DOHH2 (cell line): ENCODE measurements at regions not wholly inside any gene's neighbourhood (a gene's known extent, or its start where the extent isn't known, plus 50 kb on each side); places are given as distances from the start of the nearest gene placed in this dataset.

ENCODE experiments used
- H3F3A ChIP-seq: fragments of 200-600 bp; sonication (generic), shearing (Covaris generic); 2 replicates; pipeline ENCODE4 v1.6.0; 2016; ENCODE audit warnings: antibody characterized with exemption, mild to moderate bottlenecking; ENCODE audit not compliant: control insufficient read depth, insufficient read depth
- H3K27ac ChIP-seq: fragments of 200-600 bp; sonication (generic); 2 replicates; pipeline ENCODE4 v1.5.1; 2014; ENCODE audit warnings: low read depth, mild to moderate bottlenecking, low read length, moderate library complexity
- H3K27me3 ChIP-seq: fragments of 200-600 bp; sonication (generic); 2 replicates; pipeline ENCODE4 v1.6.1; 2014; ENCODE audit warnings: mild to moderate bottlenecking, low read length, mixed read lengths; ENCODE audit not compliant: control insufficient read depth
- H3K36me3 ChIP-seq: fragments of 200-600 bp; sonication (generic); 2 replicates; pipeline ENCODE4 v1.6.1; 2014; ENCODE audit warnings: mild to moderate bottlenecking, low read length, moderate library complexity, mixed read lengths; ENCODE audit not compliant: control insufficient read depth
- H3K4me1 ChIP-seq: fragments of 200-600 bp; sonication (generic); 2 replicates; pipeline ENCODE4 v1.6.1; 2014; ENCODE audit warnings: mild to moderate bottlenecking, low read length, mixed read lengths; ENCODE audit not compliant: control insufficient read depth
- H3K4me2 ChIP-seq: fragments of 200-600 bp; sonication (generic); 2 replicates; pipeline ENCODE4 v1.6.0; 2014; ENCODE audit warnings: mild to moderate bottlenecking, low read length, moderate library complexity
- H3K4me3 ChIP-seq: fragments of 200-600 bp; sonication (generic); 2 replicates; pipeline ENCODE4 v1.5.1; 2014; ENCODE audit warnings: mild to moderate bottlenecking, low read length, mixed read lengths
- H3K79me2 ChIP-seq: fragments of 200-600 bp; sonication (generic); 2 replicates; pipeline ENCODE4 v1.6.1; 2014; ENCODE audit warnings: mild to moderate bottlenecking, low read length, mixed read lengths; ENCODE audit not compliant: control insufficient read depth
- H3K9me2 ChIP-seq: fragments of 200-600 bp; sonication (generic); replicated peaks from 2 replicates; pipeline ENCODE4 v1.6.1; 2014; ENCODE audit warnings: mild to moderate bottlenecking, low read length, mixed read lengths; ENCODE audit not compliant: control insufficient read depth
- H3K9me3 ChIP-seq: fragments of 200-600 bp; sonication (generic); 2 replicates; pipeline ENCODE4 v1.6.1; 2014; ENCODE audit warnings: antibody characterized with exemption, low read length, mixed read lengths; ENCODE audit not compliant: control insufficient read depth, insufficient read depth
- H4K20me1 ChIP-seq: fragments of 200-600 bp; sonication (generic); 2 replicates; pipeline ENCODE4 v1.6.0; 2014; ENCODE audit warnings: low read depth, mild to moderate bottlenecking, antibody characterized with exemption, low read length, moderate library complexity; ENCODE audit not compliant: control insufficient read depth, insufficient read depth
- CTCF ChIP-seq: fragments of 200-600 bp; sonication (generic); IDR thresholded peaks from one replicate; pipeline ENCODE4 v1.5.1; 2014; ENCODE audit warnings: antibody characterized with exemption, mild to moderate bottlenecking, low read depth, low read length; ENCODE audit not compliant: poor library complexity, severe bottlenecking
- EZH2phosphoT487 ChIP-seq: fragments of 200-600 bp; sonication (generic); IDR thresholded peaks from 2 replicates; pipeline ENCODE4 v1.6.1; 2017; ENCODE audit warnings: borderline replicate concordance, mild to moderate bottlenecking, antibody characterized with exemption, low read length, moderate library complexity, mixed read lengths

GRCh38 chr20:17834804-17835203, 133.8 kb downstream of the SNX5 start:
- Histone ChIP-seq H4K20me1 (no peaks in the 10 kb centered on the region), H3K4me2 (no peak overlapping the region), H3K9me3 (no peaks in the 10 kb centered on the region), H3K36me3 (no peaks in the 10 kb centered on the region), H3K27me3 (no peaks in the 10 kb centered on the region), H3K79me2 (no peaks in the 10 kb centered on the region), H3K9me2 (no peaks in the 10 kb centered on the region), H3K27ac (no peak overlapping the region), H3K4me1 (no peaks in the 10 kb centered on the region), H3K4me3 (no peak overlapping the region), H3F3A (no peaks in the 10 kb centered on the region)
- no peak for TF ChIP-seq CTCF
- TF ChIP-seq EZH2phosphoT487 = no peak

- no peaks in the 10 kb centered on the region for H3K9me3 ChIP-seq
- no peak overlapping the region for H3K4me2 ChIP-seq
- no peaks in the 10 kb centered on the region for H4K20me1 ChIP-seq
- no peak overlapping the region for H3K4me3 ChIP-seq
- no peaks in the 10 kb centered on the region for H3K36me3 ChIP-seq
- H3F3A ChIP-seq = no peaks in the 10 kb centered on the region
- H3K9me2 ChIP-seq = no peaks in the 10 kb centered on the region
- H3K27ac ChIP-seq = no peak overlapping the region
- no peaks in the 10 kb centered on the region for H3K4me1 ChIP-seq
- no peaks in the 10 kb centered on the region for H3K27me3 ChIP-seq
- no peak for TF ChIP-seq CTCF
- no peak for TF ChIP-seq EZH2phosphoT487
- no peaks in the 10 kb centered on the region for H3K79me2 ChIP-seq
These were observed 133.4 kb downstream of the BANF2 start for GRCh38 chr20:17833036-17833674.

- Histone ChIP-seq H3F3A (no peaks in the 10 kb centered on the region), H3K9me3 (no peaks in the 10 kb centered on the region), H3K79me2 (no peaks in the 10 kb centered on the region), H3K4me3 (no peak overlapping the region), H4K20me1 (no peaks in the 10 kb centered on the region), H3K4me2 (no peak overlapping the region), H3K27me3 (no peaks in the 10 kb centered on the region), H3K36me3 (no peaks in the 10 kb centered on the region), H3K9me2 (no peaks in the 10 kb centered on the region), H3K4me1 (no peaks in the 10 kb centered on the region), H3K27ac (no peak overlapping the region)
- TF ChIP-seq EZH2phosphoT487 (no peak), CTCF (no peak)
These were observed 132.6 kb downstream of the BANF2 start for GRCh38 chr20:17832236-17832915.
